GM10266 (cell line): ENCODE measurements at regions not wholly inside any gene's neighbourhood (a gene's known extent, or its start where the extent isn't known, plus 50 kb on each side); places are given as distances from the start of the nearest gene placed in this dataset.
"Not testable (repeated sequence)": the region's sequence is repeated elsewhere in the genome, so short reads cannot be mapped to it uniquely, and the experiment has no call there.

Experiments used
- DNase-seq: peaks from one replicate; pipeline ENCODE4 v3.0.0; 2012; ENCODE audit errors: extremely low spot score
- TF ChIP-seq, protein P1 (sequence below): IDR thresholded peaks from 2 replicates; pipeline ENCODE4 v1.5.1; 2012; ENCODE audit warnings: mild to moderate bottlenecking, low read depth; ENCODE audit not compliant: control insufficient read depth, insufficient read depth; ENCODE audit errors: missing control alignments

DNA sequence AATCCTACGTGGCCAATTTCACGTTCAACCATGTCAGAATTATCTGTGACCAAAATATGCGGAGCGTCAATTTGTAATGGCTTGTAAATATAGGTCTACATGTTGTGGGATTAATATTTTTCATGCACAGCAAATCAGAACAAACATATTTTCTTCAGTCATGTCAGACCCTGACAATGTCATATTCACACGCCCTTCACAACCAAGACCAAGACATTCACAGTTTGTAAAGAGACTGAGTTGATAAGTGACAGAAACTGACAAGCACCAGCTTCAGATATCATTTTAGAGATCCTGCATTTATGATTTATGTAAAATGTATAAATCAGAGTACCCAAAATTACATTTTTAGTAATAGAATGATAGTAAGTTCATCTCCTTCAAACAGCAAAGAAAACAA is 57.3 kb upstream of the NOVA1 start:
- no peak for DNase-seq
- TF ChIP-seq, protein P1, sequence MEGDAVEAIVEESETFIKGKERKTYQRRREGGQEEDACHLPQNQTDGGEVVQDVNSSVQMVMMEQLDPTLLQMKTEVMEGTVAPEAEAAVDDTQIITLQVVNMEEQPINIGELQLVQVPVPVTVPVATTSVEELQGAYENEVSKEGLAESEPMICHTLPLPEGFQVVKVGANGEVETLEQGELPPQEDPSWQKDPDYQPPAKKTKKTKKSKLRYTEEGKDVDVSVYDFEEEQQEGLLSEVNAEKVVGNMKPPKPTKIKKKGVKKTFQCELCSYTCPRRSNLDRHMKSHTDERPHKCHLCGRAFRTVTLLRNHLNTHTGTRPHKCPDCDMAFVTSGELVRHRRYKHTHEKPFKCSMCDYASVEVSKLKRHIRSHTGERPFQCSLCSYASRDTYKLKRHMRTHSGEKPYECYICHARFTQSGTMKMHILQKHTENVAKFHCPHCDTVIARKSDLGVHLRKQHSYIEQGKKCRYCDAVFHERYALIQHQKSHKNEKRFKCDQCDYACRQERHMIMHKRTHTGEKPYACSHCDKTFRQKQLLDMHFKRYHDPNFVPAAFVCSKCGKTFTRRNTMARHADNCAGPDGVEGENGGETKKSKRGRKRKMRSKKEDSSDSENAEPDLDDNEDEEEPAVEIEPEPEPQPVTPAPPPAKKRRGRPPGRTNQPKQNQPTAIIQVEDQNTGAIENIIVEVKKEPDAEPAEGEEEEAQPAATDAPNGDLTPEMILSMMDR: no peak

DNA sequence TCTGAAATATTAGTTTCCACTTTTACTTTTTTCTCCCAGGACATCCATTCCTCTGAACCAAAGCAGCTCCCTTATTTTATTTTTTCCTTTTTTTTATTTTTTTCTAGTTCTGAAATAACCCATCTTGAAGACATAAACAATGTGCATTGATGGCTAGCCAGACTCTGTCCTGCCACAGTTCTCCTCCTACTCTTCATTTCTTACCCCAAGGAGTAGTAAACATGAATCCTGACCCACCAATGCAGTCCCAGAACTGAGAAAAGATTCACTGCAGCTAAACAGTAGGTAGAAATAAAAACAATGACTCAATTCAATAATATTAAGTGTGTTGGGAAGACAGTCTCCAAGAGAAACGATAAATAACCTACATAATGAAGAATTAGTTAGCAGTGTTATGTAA is 65.7 kb upstream of the NOVA1 start:
- DNase-seq: no peak
- TF ChIP-seq, protein P1: no peak

DNA sequence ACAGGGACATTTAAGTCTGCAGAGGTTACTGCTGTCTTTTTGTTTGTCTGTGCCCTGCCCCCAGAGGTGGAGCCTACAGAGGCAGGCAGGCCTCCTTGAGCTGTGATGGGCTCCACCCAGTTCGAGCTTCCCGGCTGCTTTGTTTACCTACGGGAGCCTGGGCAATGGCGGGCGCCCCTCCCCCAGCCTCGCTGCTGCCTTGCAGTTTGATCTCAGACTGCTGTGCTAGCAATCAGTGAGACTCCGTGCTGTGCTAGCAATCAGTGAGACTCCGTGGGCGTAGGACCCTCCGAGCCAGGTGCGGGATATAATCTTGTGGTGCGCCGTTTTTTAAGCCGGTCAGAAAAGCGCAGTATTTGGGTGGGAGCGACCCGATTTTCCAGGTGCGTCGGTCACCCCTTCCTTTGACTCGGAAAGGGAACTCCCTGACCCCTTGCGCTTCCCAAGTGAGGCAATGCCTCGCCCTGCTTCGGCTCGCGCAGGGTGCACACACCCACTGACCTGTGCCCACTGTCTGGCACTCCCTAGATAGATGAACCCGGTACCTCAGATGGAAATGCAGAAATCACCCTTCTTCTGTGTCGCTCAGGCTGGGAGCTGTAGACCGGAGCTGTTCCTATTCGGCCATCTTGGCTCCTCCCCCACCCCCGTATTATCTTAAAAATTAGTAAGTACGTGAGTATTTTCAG is 81.0 kb upstream of the NOVA1 start:
- not testable (repeated sequence) for DNase-seq

DNA sequence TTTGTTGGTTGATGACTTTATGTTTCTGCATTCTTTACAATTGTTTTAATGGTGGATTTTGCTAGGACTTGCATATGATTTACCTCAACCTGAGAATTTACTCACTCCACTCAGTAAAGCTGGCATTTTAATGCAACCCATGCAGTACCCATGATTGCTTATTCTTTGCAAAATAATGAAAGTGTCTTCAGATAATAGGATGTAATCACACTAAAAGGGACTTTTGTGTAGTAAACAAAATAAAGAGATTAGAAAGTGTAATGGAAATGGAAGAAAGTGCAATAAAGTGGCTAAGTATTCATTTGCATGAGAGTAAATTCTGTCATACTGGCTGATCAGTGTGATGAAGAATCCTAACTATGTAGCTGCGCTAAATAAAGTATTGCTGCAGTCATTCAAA is 87.6 kb upstream of the NOVA1 start:
- TF ChIP-seq, protein P1: no peak
- no peak for DNase-seq

DNA sequence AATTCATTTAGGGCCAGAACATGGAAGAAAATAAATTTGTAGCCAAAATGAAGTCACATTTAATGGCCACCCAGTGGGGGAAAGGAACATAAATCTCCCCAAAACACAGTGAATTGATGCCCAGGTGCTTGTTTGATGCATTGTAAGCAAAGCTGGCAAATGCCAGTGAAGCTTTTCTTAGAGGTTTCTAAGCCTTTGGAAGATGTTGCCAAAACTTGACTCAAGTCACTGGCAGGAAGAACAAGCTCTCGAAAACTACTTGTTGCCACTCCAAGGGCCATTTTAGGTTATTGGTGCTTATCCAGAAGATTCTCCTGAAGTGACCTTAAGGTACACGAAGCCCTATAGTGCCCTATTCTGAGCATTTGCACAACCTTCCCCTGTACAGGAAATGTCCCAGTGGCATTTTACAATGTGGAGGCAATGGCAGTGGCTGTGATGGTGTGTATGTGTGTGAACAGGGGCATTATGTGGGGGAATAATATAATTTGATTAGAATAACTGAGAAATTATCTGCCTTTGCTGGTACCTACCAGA is 89.5 kb upstream of the NOVA1 start:
- no peak for DNase-seq
- TF ChIP-seq, protein P1: no peak

DNA sequence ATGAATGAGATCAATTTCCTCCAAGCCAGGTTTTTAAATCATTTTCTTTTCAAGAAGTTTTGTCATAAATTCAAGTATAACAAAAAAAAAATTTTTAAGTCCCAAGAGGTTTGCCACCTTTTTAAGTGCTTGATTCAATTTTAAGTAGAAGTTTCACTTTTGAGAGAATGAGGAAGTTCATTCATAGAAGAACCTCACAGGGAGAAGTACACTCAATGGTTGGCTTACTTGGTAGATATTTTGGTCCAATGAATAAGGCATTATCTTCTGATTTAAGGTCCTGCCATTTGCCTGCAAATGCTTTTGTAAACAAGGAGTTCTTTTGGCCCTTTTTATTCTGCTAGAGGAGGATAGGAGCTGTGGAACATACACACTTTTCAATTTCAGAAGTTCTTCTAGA is 96.7 kb upstream of the NOVA1 start:
- DNase-seq: no peak
- TF ChIP-seq, protein P1: no peak

DNA sequence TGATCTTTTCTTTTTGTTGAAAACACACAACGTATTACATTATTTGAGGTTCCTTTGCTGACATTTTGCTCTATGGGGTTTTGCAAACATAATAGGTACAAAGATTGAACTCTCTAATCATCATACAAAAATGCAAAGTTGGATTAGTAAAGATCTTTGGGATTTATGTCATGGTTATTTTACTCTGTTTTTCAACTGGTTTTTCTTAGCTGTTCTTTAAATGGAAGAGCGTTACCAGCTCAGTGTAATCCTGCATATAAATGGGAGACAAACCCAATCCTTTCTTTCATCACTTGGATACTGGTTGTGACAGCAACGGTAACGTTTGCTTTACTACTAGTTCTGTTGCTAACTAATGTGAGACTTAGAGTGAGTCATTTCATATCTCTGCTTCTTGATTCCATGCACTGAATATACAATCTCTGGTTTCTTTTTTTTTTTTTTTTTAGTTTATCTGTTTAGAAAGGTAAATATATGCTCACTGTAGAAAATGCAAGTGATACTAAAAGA is 104.9 kb upstream of the NOVA1 start:
- no peak for DNase-seq
- TF ChIP-seq, protein P1: no peak

DNA sequence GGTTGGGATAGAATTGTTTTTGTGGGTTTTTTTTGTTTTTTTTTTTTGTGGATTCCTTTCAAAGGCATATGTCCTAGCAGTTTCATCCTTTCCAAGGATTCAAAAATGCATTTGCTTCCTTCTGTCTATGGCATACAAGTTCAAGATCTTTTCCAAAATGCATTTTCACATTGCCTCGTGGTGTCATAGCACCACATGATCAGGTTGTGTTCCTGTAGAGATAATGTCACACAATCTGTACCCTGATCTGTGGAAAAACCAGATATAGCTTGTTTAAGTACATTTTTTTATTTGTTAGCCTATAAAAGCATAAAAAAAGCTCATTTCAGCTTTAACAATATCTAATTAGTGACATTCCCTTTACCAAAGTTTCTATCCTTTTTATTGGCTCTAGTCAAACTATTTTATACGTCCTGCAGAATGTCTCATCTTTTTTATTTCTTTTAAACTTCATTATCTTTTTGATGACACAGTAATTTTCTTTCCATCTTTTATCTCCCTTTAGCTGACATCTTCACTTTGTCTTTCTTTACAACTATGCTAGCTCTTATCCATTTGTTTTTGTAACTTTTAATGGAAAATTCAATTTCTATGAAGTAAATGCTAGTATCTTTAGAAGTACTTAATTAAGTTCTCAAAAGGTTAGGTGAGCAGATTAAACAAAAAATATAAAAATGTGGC is 106.0 kb upstream of the NOVA1 start:
- DNase-seq: no peak
- TF ChIP-seq, protein P1: no peak
